HG03135 (cell line): ENCODE measurements at regions not wholly inside any gene's neighbourhood (a gene's known extent, or its start where the extent isn't known, plus 50 kb on each side); places are given as distances from the start of the nearest gene placed in this dataset.
A peak's percentile ranks its signal among the peaks of the same experiment; 100 is the strongest.
"Not testable (repeated sequence)": the region's sequence is repeated elsewhere in the genome, so short reads cannot be mapped to it uniquely, and the experiment has no call there.

ENCODE experiments used
- ATAC-seq: cut with Tn5 transposase; IDR thresholded peaks from one replicate; pipeline ENCODE4 v1.9.1; 2021; ENCODE audit warnings: mild to moderate bottlenecking, moderate library complexity; ENCODE audit not compliant: unreplicated experiment

DNA sequence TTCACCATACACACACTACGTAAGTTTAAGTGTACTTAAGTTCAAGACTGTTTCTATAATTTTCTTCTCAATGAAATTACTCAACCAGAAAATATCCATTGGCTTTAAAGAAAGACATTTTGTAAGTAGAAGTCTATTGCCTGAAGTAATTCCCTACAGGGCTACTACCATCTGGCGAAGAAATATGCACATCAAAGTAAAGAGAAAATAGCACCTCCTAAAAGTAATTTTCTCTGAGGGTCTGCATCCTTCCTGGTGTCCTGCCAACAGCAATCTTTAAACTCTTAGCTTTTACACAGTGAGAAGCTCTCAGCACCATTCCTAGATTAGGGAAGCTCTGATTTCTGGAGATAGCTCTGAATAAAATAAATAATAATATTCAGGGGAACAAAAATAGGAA lies 498.5 kb upstream of the TYRP1 start:
- ATAC-seq, result no peak

DNA sequence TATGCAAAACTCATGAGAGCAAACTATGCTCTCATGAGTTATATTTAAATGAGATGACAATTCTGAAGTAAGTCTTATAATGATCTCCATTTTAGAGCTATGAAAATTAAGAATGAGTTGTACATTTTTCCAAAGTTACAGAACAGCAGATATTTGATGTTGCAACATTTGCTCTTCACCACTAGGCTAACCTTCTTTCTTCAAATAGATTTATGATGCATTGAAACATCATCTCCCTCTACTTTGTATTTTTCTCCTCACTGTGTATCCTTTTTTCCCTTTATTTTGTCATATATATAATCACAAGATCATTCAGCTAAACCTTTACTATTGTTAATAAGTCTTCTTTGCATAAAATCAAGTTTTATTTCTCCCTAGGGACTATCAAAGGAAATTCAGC lies 497.7 kb upstream of the TYRP1 start:
- ATAC-seq, result no peak

DNA sequence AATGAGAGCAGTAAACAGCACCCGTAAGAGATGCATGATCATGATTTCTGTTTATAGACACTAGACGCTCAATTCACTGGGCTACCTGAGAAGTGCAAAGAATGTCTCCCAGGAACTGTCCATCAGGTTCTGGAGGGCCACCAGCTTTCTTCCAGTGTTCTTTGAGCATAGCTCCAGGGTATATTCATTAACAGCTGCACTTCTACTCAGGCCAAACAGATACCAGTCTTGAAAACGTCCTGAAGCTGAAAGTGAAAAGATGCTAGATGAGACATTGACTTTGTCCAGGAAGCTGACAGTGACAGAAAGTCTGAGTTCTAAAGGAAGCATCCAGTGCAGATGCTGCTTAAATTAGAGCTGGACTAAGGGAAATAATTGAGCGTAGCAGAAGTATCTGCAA lies 488.7 kb upstream of the TYRP1 start:
- no peak for ATAC-seq

DNA sequence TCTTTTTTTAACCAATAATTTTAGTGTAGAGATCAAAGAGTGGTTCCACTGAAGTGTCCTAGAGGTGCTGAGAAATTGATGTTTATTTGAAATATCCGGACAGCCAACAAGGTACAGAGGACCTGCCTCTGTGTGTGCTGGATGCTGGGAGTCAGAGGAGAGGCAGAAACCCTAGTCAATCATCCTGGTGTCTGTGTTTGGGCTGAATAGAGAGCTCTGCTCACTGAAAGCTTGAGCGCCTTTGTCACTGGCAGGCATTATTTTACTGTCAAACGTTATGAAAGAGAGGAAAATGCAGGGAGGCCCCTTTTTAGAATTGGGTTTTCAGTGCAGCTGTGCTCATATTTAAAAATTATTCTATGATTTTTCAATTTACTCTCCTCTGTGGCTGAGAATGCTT lies 480.3 kb upstream of the TYRP1 start:
- no peak for ATAC-seq

DNA sequence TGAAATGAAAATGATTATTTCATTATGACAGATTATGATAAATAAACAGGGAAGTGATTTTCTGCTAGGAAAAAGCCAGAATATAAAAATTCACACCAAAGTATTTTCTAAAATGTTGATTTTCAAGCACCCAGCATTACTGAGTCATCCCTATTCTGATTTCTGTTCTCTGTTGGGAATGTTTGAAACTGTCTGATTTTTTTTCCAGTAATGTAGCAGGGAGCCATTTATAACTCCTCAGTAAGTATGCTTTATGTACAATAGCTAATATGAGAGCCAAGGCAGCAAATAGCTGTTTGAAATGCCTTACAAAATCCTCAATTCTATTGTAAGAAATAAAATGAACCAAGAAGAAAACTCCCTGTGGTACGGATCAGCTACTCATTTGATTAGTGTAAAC lies 471.7 kb upstream of the TYRP1 start:
- ATAC-seq, result no peak

DNA sequence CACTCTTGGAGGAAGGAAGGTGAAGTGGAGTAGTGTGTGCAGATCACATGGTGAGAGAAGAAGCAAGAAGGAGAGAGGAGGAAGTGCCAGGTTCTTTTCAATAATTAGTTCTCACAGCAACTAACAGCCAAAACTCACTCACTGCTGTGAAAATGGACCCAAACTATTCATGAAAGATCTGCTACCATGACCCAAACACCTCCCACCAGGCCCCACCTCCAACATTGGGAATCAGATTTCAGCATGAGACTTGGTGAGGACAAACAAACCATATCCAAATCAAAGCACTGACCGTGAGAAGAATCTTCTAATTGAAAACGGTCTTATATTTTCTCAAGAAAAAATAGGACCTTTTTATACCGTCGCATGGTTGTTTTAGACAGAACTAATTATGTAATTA lies 468.7 kb upstream of the TYRP1 start:
- ATAC-seq, result no peak

DNA sequence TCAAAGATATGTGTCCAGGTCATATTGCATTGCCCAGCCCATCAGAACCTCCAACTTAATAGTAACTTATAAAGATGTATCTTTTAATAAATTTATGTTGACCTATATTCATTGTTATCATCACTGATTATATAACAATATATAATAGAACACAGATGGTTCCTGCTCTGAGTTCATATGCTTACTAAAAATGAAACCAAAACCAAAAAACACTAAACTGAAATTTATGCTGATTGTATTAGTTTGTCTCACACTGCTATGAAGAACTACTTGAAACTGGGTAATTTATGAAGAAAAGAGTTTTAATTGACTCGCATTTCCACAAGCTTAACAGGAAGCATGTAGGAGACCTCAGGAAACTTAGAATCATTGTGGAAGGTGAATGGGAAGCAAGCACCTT lies 462.5 kb upstream of the TYRP1 start:
- ATAC-seq, result peak; percentile 67

DNA sequence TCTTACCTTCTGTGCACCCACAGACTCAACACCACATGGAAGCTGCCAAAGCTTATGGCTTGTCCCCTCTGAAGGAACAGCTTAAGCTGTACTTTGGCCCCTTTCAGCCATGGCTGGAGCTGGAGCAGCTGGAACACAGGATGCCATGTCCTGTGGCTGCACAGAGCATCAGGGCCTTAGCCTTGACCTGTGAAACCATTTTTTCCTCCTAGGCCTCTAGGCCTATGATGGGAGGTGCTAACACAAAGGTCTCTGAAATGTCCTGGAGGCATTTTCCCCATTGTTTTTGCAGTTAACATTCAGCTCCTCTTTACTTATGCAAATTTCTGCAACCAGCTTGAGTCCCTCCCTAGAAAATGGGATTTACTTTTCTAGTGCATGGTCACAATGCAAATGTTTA lies 461.4 kb upstream of the TYRP1 start:
- no peak for ATAC-seq

DNA sequence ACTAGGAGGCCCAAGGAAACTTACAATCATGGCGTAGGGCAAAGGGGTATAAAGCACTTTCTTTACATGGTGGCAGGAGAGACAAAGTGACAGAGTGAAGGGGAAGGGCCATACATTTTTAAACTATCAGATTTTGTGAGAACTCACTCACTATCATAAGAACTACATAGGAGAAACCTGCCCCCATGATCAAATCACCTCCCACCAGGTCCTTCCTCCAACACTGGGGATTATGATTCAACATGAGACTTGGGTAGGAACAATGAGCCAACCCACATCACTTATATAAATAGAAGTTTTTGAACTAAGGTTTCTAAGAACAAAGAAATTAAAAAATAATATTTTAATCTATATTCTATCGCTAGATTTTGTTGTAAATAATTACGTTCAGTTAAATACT lies 460.3 kb upstream of the TYRP1 start:
- no peak for ATAC-seq

DNA sequence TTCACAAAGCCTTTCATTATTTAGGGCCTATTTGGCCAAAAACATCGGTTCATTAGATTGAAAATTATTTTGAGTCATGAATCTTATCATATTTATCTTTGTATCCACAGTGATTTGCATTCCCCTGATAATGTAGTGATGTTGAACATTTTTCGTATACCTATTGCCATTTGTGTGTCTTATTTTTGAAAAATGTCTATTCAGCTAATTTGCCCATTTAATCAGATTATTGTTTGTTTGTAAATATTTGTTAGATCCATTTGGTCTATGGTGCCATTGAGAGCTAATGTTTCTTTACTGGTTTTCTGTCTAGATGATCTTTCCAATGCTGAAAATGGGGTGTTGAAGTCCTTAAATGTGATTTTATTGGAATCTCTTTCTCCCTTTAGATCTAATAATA lies 439.2 kb upstream of the TYRP1 start:
- no peak for ATAC-seq

DNA sequence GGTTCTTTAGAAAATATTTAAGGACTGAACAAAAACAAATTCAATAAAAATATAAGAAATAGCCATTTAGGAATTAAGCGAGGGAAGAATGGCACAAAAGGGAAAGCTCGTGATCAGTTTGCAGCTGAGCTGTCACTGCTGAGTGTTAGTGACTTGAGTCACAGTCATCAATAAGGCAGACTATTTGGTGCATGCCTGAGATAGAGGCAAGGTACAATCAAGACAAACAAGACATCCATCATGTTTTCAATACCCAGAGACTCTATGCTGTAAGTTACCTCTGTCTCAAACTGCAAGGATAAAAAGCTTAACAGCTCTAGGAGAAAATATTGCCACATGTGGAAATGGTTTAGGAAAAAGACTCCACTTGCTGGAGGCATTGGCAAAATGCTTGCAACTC lies 426.4 kb upstream of the TYRP1 start:
- ATAC-seq, result no peak

DNA sequence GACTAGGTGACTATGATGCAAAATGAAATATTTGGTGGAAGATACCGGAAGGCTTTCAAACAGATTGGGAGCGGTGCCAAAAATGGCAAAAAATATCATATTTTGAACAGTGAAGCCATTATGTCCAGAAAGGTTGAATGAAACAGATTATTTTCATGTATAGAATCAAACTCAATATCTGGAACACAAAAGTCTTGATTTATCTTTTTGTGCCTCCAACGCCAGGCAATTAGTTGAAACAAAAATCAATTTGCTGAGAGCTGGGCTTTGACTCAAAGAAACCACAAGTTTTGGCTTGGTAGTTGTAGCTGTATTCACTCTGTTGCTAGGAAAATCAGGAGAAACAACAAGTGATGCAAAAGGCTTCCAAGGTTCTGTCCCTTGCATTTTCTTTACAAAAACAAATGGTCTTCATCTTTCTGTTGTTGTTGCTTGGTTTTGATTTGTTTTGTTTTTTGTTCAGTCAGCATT lies 421.7 kb upstream of the TYRP1 start:
- ATAC-seq, result no peak

DNA sequence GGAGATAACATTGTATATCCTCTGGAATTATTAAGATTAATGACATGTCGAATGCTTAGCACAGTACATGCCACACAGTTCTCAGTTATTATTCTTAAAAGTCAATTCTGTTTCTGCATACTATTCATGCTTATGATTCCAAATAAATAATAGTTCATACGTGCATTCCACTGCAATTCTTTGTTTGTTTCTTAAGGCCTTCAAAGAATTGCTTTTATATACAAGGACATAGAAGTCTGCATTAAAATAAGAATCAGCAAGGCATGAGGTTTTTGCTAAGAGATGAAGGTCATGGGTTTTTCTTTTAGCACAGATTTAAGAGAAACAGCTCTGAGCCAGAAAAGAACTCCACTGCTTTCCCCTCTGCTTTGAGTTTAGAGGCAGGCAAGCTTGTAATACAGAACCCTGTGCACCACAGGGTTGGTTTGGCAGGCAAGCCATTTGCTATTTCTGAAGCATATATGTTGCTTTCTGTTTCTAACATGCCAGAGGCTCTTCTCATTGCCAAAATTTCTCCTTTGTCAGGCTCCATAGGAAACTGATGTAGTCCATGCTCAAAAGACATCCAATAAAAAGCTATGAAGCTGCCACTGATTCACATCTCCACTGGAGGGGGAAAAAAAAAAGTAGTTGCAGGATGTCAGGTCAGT lies 420.6 kb upstream of the TYRP1 start:
- no peak for ATAC-seq

DNA sequence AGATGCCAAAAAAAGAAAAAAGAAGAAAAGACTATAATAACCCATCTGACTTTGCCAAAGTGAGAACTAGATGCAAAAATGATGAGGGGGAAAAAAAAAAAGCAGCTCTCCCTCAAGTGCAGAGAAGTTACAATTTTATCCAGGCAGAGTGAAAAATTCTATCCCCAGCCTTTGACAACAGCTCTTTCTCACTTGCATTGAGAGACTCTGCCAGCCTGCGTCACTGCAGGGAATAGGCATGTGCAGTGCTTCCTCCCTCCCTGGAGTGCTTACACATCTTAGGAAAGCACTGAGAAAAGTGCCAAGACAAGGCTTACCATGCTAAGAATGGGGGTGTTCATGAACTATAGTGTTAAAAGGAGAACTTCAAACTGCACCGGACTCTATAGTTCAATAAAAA lies 418.6 kb upstream of the TYRP1 start:
- ATAC-seq, result no peak

DNA sequence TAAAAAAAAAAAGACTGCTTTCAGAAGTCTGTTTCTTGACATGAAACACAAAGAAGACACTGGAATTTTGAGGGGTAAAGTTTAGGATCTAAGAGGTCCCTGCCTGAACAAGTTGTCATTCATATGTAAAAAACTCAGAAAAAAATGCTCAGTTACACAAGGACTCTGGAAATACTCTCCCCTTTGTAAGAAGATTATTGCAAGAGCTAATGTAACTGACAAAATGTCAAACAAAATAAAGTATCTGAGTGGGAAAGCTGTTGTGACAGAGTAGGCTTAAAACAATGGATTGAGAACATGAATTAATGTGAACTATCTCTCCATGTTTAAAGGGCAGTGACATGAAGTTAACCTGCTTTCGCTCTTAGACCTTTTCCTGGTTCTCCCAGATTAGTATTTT lies 416.7 kb upstream of the TYRP1 start:
- no peak for ATAC-seq

DNA sequence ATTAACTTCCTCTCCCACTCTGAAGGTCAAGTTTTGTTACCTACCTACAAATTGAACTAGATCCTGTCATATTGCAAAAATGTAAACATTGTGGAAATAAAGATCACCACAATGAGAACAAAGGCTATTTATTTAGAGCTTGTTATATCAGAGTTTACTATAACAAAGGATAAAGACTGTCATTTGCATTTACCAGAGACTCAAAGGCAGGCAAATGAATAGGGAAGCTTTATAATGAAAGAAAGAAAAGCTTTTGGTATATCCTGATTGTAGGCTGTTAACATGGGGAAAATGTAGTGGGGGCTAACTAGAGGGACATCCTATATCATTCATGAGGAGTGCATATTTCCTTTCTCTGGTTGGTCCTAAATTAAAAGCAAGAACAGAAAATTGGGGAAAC lies 403.5 kb upstream of the TYRP1 start:
- no peak for ATAC-seq

DNA sequence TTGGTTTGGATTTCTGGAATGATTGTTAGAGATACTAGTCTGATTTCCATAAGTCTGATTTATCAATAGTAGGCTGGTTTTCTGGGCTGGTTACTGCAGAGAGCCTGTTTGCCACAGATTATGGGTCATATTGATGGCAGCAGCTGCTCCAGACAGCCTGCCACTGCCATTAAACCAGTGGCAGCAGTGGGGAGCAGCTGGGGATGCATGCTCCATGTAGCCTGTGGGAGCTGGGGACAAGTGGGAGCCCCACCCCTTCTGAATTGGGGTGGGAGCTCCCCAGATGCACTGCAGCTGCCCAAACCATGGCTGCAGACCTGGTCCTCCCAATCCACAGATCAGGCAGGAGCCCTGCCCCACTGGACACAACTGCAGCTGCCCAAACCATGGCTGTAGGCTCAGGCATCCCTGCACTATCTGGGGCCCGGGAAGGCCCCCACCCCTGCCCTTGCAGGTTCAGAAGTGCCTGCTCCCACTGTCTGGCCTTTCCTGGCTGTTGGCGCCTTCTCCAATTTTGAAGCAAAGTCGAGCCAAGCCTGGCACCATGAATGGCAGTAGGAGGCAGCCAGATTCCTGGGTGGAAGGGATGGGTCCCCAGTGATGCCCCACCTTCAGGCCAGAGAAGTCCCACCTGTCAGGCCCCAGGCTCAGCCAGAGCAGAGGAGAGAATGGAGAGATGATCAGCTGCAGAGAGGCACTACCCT lies 402.9 kb upstream of the TYRP1 start:
- ATAC-seq, result no peak

DNA sequence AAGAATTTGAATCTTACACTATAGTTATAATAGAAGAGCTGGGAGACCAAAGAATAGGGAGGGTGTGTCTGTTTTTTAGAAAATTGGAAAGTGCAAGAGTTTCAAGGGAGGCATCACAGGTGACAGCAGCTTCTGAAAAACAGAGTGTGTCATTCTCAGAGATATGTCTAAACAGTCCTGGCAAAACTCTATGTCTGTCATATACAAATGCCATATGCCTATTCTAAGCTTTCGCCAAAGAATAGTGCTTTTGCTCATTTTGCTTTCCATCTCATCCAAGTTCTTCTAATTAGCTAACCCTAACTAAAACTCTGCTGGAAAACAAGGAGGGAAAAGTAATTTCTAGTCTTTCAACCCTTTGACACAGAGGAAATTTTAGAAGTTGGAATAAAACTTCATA lies 388.0 kb upstream of the TYRP1 start:
- ATAC-seq, result no peak

DNA sequence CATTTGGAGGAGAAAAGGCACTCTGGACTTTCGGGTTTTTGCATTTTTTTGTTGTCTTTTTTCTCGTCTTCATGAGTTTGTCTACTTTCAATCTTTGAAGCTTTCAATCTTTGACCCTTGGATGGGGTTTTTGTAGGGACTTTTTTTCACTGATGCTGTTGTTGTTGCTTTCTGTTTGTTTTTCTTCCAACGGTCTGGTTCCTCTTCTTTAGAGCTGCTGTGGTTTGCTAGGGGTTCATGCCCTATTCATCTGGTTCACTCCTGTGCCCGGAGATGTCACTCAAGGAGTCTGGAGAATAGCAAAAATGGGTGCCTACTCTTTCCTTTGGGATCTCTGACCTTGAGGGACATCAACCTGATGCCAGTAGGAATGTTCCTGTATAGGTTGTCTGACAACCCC lies 378.6 kb upstream of the TYRP1 start:
- no peak for ATAC-seq

DNA sequence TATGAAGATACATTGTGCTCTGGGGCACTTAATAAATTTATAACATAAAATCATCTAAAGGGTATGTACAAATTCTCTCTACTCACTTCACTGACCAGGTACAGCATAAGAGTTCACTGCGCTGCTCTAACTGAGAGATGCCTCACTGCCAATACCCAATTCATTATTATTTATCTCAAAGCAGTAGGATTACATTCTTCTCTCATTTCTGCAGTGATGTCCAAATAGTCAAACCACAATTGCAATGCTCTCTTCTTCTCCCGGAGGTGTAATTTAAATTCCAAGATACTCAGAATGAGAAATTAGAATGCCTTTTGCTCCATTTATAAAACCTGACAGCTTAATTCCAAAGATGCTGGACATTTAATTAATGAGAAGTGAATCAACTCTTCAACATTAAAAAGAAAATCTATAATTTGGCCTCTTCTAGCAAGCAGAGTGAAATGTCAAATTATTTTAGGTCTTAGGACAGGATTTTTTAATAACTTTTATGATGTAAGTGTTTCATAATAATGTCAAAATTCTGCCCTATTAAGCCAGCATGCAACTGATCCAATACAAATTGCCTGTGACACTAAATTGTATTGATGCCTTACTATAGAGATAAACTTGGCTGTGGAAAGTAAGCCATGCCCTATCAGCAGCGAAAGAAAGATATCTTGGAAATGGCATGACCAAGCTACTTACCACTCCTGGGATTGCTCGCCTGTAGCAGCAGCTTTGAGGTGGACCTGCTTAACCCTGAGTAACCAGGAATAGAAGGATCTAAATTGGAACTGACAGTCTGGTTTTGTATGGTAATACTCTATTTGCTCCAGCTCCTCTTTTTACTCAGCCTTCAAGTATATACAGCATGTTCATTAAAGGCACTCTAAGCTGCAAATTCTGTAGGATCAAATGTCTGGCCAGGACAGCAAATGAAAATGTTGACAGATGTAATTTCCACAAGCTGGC lies 374.2 kb upstream of the TYRP1 start:
- ATAC-seq, result no peak

DNA sequence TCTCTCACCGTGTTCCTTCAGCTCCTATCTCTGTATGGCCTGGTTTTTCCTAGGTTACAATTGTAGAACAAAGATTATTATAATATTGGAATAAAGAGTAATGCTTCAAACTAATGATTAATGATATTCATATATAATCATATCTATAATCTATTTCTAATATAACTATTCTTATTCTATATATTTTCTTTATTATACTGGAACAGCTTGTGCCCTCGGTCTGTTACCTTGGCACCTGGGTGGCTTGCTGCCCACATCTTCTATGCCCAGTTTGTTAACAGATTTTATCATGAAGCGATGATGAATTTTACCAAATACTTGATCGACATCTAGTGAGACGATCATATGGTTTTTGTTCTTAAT lies 363.6 kb upstream of the TYRP1 start:
- no peak for ATAC-seq

DNA sequence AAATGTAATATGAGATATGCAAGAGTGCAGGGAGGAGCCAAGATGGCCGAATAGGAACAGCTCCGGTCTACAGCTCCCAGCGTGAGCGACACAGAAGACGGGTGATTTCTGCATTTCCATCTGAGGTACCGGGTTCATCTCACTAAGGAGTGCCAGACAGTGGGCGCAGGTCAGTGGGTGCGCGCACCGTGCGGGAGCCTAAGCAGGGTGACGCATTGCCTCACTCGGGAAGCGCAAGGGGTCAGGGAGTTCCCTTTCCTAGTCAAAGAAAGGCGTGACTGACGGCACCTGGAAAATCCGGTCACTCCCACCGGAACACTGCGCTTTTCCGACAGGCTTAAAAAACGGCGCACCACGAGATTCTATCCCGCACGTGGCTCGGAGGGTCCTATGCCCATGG lies 359.2 kb upstream of the TYRP1 start:
- ATAC-seq, result not testable (repeated sequence)
